ENCODE measurements at regions not wholly inside any gene's neighbourhood (a gene's known extent, or its start where the extent isn't known, plus 50 kb on each side); places are given as distances from the start of the nearest gene placed in this dataset.

DNA sequence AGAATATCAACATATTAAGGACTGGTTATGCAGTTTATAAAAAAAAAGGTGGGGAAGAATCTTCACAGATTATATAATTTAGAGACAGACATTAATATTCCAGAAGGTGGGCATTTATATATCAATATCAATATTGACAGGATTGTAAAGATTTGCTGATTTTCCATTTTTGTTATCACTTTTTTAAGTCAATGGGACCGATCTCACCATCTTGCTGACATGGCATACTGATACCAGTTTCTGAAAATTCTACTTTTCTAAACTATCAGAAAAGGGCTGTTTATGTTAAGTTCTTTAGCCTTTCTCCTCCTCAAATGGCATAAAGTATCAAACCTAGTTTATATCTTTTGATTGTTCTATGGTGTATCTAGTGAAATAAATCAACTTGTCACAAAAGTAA lies 344.1 kb upstream of the SOX5 start:
- TF ChIP-seq, protein P1, sequence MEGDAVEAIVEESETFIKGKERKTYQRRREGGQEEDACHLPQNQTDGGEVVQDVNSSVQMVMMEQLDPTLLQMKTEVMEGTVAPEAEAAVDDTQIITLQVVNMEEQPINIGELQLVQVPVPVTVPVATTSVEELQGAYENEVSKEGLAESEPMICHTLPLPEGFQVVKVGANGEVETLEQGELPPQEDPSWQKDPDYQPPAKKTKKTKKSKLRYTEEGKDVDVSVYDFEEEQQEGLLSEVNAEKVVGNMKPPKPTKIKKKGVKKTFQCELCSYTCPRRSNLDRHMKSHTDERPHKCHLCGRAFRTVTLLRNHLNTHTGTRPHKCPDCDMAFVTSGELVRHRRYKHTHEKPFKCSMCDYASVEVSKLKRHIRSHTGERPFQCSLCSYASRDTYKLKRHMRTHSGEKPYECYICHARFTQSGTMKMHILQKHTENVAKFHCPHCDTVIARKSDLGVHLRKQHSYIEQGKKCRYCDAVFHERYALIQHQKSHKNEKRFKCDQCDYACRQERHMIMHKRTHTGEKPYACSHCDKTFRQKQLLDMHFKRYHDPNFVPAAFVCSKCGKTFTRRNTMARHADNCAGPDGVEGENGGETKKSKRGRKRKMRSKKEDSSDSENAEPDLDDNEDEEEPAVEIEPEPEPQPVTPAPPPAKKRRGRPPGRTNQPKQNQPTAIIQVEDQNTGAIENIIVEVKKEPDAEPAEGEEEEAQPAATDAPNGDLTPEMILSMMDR (IDR thresholded peaks at IDR 0.05) = no peak
- TF ChIP-seq TCF7L2 (IDR thresholded peaks at IDR 0.05; ENCODE audit: low read depth, low read length) = no peak
- TF ChIP-seq POLR2AphosphoS5 (IDR thresholded peaks at IDR 0.05; ENCODE audit: low read depth, low read length) = no peak
- TF ChIP-seq, protein P2, sequence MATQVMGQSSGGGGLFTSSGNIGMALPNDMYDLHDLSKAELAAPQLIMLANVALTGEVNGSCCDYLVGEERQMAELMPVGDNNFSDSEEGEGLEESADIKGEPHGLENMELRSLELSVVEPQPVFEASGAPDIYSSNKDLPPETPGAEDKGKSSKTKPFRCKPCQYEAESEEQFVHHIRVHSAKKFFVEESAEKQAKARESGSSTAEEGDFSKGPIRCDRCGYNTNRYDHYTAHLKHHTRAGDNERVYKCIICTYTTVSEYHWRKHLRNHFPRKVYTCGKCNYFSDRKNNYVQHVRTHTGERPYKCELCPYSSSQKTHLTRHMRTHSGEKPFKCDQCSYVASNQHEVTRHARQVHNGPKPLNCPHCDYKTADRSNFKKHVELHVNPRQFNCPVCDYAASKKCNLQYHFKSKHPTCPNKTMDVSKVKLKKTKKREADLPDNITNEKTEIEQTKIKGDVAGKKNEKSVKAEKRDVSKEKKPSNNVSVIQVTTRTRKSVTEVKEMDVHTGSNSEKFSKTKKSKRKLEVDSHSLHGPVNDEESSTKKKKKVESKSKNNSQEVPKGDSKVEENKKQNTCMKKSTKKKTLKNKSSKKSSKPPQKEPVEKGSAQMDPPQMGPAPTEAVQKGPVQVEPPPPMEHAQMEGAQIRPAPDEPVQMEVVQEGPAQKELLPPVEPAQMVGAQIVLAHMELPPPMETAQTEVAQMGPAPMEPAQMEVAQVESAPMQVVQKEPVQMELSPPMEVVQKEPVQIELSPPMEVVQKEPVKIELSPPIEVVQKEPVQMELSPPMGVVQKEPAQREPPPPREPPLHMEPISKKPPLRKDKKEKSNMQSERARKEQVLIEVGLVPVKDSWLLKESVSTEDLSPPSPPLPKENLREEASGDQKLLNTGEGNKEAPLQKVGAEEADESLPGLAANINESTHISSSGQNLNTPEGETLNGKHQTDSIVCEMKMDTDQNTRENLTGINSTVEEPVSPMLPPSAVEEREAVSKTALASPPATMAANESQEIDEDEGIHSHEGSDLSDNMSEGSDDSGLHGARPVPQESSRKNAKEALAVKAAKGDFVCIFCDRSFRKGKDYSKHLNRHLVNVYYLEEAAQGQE (IDR thresholded peaks at IDR 0.05; ENCODE audit: insufficient read depth in 1 of 2, low read depth in 2 of 2, low read length in 1 of 2) = no peak
- no peak for TF ChIP-seq SIN3A (IDR thresholded peaks at IDR 0.05; ENCODE audit: borderline replicate concordance, insufficient read depth, low read depth, low read length)

All from Panc1 (cell line).